ENCODE measurements at regions not wholly inside any gene's neighbourhood (a gene's known extent, or its start where the extent isn't known, plus 50 kb on each side); places are given as distances from the start of the nearest gene placed in this dataset.

- no peak for TF ChIP-seq POLR2A (IDR thresholded peaks at IDR 0.05)
- no peak for TF ChIP-seq CTCF (IDR thresholded peaks at IDR 0.05)
Measured at GRCh38 chr11:128029219-128029722, 558.1 kb downstream of the ETS1 start.
